Keratinocyte (primary cell): ENCODE measurements at regions not wholly inside any gene's neighbourhood (a gene's known extent, or its start where the extent isn't known, plus 50 kb on each side); places are given as distances from the start of the nearest gene placed in this dataset.

Experiments
- DNase-seq: peaks from one replicate; pipeline ENCODE4 v3.0.0-alpha.2; 2011; ENCODE audit warnings: low read depth, missing footprints, low spot score
- FAIRE-seq: peaks from 2 replicates; lab custom pipeline; 2011; peaks lifted over from hg19 to GRCh38; lab: Jason Lieb, UNC
- H2AFZ ChIP-seq: 2 replicates; pipeline ENCODE4 v1.6.0; 2012; ENCODE audit warnings: low read length, control low read depth, inconsistent platforms; ENCODE audit not compliant: control insufficient read depth
- H3K27ac ChIP-seq: 2 replicates; pipeline ENCODE4 v1.5.1; 2011; ENCODE audit warnings: low read length; ENCODE audit not compliant: control insufficient read depth, insufficient read depth
- H3K27me3 ChIP-seq: 3 replicates; pipeline ENCODE4 v1.6.0; 2011; ENCODE audit warnings: low read length; ENCODE audit not compliant: control insufficient read depth, insufficient read depth; ENCODE audit errors: extremely low read depth
- H3K36me3 ChIP-seq, 2 experiments: 2 replicates in 1 of 2; 3 replicates in 1 of 2; pipeline ENCODE4 v1.5.1; 2011; ENCODE audit warnings: low read length in 2 of 2, mild to moderate bottlenecking in 1 of 2; ENCODE audit not compliant: control insufficient read depth in 2 of 2, insufficient read depth in 2 of 2; ENCODE audit errors: extremely low read depth in 1 of 2
- H3K4me1 ChIP-seq: 3 replicates; pipeline ENCODE4 v1.5.1; 2011; ENCODE audit warnings: low read length; ENCODE audit not compliant: control insufficient read depth, insufficient read depth; ENCODE audit errors: extremely low read depth
- H3K4me2 ChIP-seq: 3 replicates; pipeline ENCODE4 v1.6.0; 2011; ENCODE audit warnings: low read depth, low read length; ENCODE audit not compliant: control insufficient read depth, insufficient read depth; ENCODE audit errors: extremely low read depth
- H3K4me3 ChIP-seq, 3 experiments: fragments of 200-600 bp in 1 of 3; sonication (generic) in 1 of 3; 2 replicates in 2 of 3; 3 replicates in 1 of 3; pipeline ENCODE4 v1.5.1; 2011 to 2016; ENCODE audit warnings: low read length in 3 of 3, mild to moderate bottlenecking in 3 of 3, control low read depth in 2 of 3, inconsistent platforms in 1 of 3, low read depth in 1 of 3, mixed read lengths in 1 of 3, mixed run types in 1 of 3, moderate library complexity in 1 of 3; ENCODE audit not compliant: control insufficient read depth in 2 of 3, insufficient read depth in 2 of 3; ENCODE audit errors: extremely low read depth in 1 of 3
- H3K79me2 ChIP-seq: 2 replicates; pipeline ENCODE4 v1.6.0; 2012; ENCODE audit warnings: low read length; ENCODE audit not compliant: control insufficient read depth, insufficient read depth
- H3K9ac ChIP-seq: 3 replicates; pipeline ENCODE4 v1.6.0; 2011; ENCODE audit warnings: low read length; ENCODE audit not compliant: control insufficient read depth, insufficient read depth; ENCODE audit errors: extremely low read depth
- H3K9me1 ChIP-seq: 3 replicates; pipeline ENCODE4 v1.6.0; 2011; ENCODE audit warnings: low read length; ENCODE audit not compliant: control insufficient read depth, insufficient read depth; ENCODE audit errors: extremely low read depth
- H3K9me3 ChIP-seq: 2 replicates; pipeline ENCODE4 v1.5.1; 2012; ENCODE audit warnings: low read depth, low read length; ENCODE audit not compliant: control insufficient read depth
- H4K20me1 ChIP-seq: 3 replicates; pipeline ENCODE4 v1.6.0; 2011; ENCODE audit warnings: low read length; ENCODE audit not compliant: control insufficient read depth, insufficient read depth; ENCODE audit errors: extremely low read depth
- EZH2 ChIP-seq: IDR thresholded peaks from one replicate; pipeline ENCODE4 v1.6.1; 2012; ENCODE audit warnings: inconsistent platforms, mild to moderate bottlenecking, low read length, moderate library complexity
- dilution Hi-C: fragments of 300-500 bp; cut with MboI; formaldehyde crosslinking; loops from one replicate; pipeline ENCODE4 v1.7.0; 2020; ENCODE audit warnings: low sequenced_read_pairs; ENCODE audit not compliant: extremely low pct_ligation_motif_present
- TF ChIP-seq, protein P1 (sequence below), 3 experiments: IDR thresholded peaks in 1 of 3; conservative IDR thresholded peaks in 1 of 3; optimal IDR thresholded peaks in 1 of 3; 2 replicates in 2 of 3; 3 replicates in 1 of 3; pipeline versions ENCODE3 to v1.5.1; 2011; ENCODE audit warnings: low read length in 3 of 3, mild to moderate bottlenecking in 3 of 3, moderate library complexity in 2 of 3, control low read depth in 1 of 3, inconsistent platforms in 1 of 3; ENCODE audit not compliant: insufficient read depth in 2 of 3; ENCODE audit errors: extremely low read depth in 1 of 3

DNA sequence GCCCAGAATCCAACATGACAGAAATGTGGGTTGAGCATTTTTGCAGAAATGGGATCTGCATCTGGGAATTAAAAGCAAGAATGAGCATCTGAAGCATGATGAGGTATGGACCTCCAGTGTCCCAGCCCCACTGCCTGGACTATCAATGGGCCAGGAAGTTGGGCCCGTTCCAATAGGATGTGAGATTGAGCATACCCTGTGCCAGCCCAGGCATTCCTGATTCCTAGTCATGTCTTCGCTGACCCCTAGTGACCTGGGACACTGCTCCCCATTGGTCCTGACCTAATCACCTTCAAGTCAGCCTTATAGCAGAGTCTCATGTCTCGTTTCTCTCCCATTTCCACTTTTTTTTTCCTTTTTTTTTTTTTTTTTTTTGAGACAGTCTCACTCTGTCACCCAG is 197.4 kb upstream of the IRX2 start:
- no peak for DNase-seq
- Histone ChIP-seq H3K79me2 (no peaks in the 10 kb centered on the region), H4K20me1 (no peaks in the 10 kb centered on the region), H3K4me3 (no peak overlapping the region), H3K9me3 (no peaks in the 10 kb centered on the region), H3K4me2 (no peak overlapping the region), H3K36me3 (no peaks in the 10 kb centered on the region), H2AFZ (no peak overlapping the region), H3K9ac (no peak overlapping the region), H3K27ac (no peak overlapping the region), H3K9me1 (no peaks in the 10 kb centered on the region), H3K27me3 (no peaks in the 10 kb centered on the region), H3K4me1 (no peaks in the 10 kb centered on the region)
- dilution Hi-C loops: no loop called here
- TF ChIP-seq, protein P1, sequence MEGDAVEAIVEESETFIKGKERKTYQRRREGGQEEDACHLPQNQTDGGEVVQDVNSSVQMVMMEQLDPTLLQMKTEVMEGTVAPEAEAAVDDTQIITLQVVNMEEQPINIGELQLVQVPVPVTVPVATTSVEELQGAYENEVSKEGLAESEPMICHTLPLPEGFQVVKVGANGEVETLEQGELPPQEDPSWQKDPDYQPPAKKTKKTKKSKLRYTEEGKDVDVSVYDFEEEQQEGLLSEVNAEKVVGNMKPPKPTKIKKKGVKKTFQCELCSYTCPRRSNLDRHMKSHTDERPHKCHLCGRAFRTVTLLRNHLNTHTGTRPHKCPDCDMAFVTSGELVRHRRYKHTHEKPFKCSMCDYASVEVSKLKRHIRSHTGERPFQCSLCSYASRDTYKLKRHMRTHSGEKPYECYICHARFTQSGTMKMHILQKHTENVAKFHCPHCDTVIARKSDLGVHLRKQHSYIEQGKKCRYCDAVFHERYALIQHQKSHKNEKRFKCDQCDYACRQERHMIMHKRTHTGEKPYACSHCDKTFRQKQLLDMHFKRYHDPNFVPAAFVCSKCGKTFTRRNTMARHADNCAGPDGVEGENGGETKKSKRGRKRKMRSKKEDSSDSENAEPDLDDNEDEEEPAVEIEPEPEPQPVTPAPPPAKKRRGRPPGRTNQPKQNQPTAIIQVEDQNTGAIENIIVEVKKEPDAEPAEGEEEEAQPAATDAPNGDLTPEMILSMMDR (optimal IDR thresholded peaks at IDR 0.05 in 1 of 3, IDR thresholded peaks at IDR 0.05 in 1 of 3, conservative IDR thresholded peaks at IDR 0.05 in 1 of 3; ENCODE audit: extremely low read depth in 1 of 3, insufficient read depth in 2 of 3, low read length in 3 of 3): no peak
- no peak for TF ChIP-seq EZH2
- no peak for FAIRE-seq

DNA sequence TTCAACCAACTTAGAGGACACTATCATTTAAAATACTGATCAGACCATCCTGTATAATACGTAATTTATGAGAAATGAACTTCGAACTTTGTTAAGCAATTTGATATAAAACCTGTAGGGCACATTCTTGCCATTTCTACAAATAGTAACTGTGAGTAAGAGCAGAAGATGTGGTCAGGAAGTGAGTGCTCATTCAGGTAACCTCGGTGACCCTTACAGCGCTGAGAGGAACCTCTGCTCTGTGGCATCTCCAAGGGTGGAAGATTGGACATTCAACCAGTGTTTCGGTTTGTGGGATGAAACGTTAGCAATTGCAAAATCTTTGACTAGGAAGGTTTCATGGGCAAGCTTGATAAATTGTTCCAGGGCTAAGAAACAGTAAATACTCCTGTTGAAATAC is 194.8 kb upstream of the IRX2 start:
- no peaks in the 10 kb centered on the region for H3K4me1 ChIP-seq
- H3K27me3 ChIP-seq: no peaks in the 10 kb centered on the region
- no peak overlapping the region for H3K27ac ChIP-seq
- dilution Hi-C loops: no loop called here
- no peak overlapping the region for H3K9ac ChIP-seq
- no peak overlapping the region for H2AFZ ChIP-seq
- TF ChIP-seq EZH2: no peak
- TF ChIP-seq, protein P1 (optimal IDR thresholded peaks at IDR 0.05 in 1 of 3, IDR thresholded peaks at IDR 0.05 in 1 of 3, conservative IDR thresholded peaks at IDR 0.05 in 1 of 3; ENCODE audit: extremely low read depth in 1 of 3, insufficient read depth in 2 of 3, low read length in 3 of 3): no peak
- H3K4me3 ChIP-seq: no peak overlapping the region
- no peak overlapping the region for H3K4me2 ChIP-seq
- FAIRE-seq (no peak), DNase-seq (no peak)
- H3K79me2 ChIP-seq: no peaks in the 10 kb centered on the region
- no peaks in the 10 kb centered on the region for H3K36me3 ChIP-seq
- H3K9me3 ChIP-seq: no peaks in the 10 kb centered on the region
- H3K9me1 ChIP-seq: no peaks in the 10 kb centered on the region
- no peaks in the 10 kb centered on the region for H4K20me1 ChIP-seq
